RPMI8226 (cell line): ENCODE measurements at regions not wholly inside any gene's neighbourhood (a gene's known extent, or its start where the extent isn't known, plus 50 kb on each side); places are given as distances from the start of the nearest gene placed in this dataset.
"Not testable (repeated sequence)": the region's sequence is repeated elsewhere in the genome, so short reads cannot be mapped to it uniquely, and the experiment has no call there.

Experiments
- DNase-seq: peaks from one replicate; pipeline ENCODE4 v3.0.0-alpha.2; 2015

DNA sequence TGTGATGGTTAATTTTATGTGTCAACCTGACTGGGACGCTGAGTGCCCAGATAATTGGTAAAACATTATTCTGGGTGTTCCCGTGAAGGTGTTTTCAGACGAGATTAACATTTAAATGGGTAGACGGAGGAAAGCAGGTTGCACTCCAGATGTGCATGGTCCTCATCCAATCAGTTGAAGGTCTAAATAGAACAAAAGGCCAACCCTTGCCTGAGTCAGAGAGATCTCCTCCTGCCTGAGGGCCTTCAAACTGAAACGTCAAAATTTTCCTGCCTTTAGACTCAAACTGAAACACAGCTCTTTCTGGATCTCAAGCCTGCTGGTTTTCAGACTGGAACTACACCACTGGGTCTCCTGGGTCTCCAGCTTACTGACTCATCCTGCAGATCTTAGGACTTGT is 73.5 kb downstream of the NPIPA8 start:
- not testable (repeated sequence) for DNase-seq

DNA sequence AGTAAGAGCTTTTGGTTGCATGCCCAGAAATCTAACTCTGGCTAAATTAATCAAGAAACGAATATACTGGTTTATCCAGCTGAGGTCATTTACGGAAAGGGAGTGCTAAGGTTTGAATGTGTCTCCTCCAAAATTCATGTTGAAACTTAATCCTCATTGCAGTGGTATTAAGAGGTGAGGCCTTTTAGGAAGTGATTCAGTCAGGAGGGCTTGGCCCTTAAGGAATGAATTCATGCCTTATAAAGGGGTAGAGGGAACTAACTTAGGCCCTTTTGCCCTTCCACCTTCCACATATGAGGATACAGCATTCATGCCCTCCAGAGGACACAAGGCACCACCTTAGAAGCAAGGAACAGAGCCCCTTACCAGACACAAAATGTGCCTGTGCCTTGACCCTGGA is 74.7 kb downstream of the NPIPA8 start:
- not testable (repeated sequence) for DNase-seq

DNA sequence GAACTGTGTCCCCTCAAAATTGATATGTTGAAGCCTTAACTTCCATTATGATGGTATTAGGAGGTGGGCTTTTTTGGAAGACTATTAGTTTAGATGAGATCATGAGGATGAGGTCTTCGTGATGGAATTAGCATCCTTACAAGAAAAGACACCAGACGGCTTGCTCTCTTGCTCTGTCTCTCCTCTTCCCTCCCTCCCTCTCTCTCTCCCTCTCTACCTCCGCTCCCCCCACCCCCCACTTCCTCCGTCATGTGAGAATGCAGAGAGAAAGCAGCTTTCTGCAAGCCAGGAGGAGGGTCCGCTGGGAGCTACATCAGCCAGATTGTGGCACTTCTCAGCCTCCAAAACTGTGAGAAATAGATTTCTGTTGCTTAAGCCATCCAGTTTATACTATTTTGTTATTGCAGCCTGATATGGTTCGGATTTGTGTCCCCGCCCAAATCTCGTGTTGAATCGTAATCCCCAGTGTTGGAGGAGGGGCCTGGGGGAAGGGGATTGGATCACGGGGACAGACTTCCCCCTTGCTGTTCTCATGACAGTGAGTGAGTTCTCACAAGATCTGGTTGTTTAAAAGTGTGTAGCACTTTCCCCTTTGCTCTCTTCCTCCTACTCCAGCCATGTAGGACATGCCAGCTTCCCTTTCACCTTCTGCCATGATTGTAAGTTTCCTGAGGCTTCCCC is 76.9 kb downstream of the NPIPA8 start:
- DNase-seq, result not testable (repeated sequence)

DNA sequence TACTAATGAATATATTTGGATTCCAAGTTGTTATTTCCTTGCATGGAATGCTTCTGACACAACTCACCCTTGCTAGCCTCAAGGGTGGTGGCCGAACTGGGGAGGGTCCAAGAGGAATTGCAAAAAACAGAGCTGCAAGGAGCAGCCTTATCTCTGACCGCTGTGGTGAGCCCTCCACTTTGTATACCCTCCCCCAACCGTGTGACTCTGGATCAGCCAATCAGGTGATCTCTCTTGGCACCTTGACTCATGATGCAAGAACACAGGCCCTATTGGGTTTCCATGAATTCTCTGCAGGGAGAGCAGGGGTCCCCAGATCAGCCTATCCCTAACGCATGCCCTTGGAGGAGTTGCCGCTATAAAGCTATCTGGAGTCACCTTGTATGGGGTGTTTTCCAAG is 83.6 kb downstream of the NPIPA8 start:
- not testable (repeated sequence) for DNase-seq

DNA sequence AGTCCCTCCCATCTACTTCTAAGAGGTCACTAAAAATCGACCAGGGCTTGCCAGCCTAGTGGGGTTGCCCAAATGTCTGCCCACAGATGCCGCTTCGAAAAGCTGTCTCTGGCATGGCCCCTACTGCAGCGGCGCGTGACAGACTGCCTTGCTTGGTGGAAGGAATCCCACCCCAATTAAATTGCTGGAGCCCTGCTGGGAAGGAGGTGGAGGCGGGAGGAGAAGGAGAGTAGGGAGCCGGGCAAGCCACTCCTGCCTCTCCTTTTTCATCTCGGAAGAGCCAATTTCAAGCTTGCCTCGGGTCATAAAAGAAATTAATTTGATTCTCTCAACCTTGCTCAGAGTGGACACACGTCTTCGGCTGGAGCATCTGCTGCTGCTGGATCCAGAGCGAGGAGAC is 106.0 kb downstream of the NPIPA8 start:
- not testable (repeated sequence) for DNase-seq

DNA sequence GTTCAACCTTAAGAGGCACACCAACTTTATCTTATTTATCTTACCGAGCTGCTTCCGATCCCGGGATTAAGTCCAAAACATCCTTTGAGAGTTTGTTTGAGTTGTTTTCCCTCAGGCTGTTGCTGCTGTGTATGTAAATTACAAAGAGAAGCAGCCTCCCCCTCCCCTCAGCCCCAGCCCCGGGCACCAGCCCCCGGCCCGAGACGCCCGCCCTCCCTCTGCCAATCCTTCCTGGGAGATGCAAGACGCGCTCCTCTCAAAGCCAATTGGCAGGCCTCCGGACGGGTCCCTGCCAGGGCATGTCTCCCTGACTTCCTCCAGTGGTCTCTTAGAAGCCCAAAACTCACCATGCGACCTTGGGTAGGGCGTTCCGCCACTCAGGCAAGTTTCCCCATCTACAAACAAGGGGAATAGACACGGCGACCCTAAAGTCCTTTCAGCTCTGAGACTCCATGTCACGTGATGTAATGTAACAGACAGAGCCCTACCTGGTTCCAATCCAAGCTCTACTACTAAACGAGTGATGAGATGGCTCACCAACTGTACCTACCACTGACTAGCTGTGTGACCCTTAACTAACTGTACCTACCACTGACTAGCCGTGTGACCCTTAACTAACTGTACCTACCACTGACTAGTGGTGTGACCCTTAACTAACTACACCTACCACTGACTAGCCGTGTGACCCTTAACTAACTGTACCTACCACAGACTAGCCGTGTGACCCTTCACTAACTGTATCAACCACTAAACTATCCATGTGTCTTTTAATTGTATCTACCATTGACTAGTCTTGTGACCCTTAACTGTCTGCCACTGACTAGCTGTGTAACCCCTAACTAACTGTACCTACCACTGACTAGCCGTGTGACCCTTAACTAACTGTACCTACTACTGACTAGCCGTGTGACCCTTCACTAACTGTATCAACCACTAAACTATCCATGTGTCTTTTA is 114.2 kb downstream of the NPIPA8 start:
- not testable (repeated sequence) for DNase-seq

DNA sequence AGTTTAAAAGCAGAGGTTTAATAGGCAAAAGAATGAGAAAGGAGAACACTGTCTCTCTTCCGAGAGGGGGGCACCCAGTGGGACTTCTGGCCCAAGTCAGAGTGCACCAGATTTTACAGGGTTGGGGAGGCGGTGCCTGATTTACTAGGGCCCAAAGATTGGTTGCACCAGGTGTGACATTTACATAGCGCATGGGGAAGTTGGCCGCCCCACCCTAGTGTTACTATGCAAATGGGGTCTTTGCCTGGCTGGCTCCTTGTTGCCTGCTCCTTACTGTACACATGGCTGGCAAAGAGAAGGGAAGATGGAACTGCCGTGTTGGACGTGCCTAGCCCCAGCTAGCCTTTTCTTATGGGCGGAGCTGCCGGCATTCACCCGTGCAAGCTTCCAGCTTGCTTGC is 118.8 kb downstream of the NPIPA8 start:
- DNase-seq, result not testable (repeated sequence)

DNA sequence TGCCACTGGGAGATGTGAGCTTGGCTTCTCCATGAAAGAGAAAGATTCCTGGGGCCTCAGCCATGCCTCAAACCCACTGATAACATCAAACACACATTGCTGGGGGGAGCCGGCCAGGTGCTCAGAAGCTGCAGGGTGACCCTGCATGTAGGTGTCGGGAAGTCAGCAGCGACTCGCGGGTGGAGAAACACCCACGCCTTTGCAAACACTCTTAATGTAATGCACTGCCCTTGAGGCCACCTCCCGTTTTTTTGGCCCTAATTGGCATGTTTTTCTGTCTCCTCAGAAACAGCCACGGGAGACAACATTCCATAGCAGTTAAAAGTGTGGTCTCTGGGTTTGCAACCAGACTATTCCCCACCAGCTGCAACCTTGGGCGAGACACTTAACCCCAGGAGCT is 119.7 kb downstream of the NPIPA8 start:
- not testable (repeated sequence) for DNase-seq

DNA sequence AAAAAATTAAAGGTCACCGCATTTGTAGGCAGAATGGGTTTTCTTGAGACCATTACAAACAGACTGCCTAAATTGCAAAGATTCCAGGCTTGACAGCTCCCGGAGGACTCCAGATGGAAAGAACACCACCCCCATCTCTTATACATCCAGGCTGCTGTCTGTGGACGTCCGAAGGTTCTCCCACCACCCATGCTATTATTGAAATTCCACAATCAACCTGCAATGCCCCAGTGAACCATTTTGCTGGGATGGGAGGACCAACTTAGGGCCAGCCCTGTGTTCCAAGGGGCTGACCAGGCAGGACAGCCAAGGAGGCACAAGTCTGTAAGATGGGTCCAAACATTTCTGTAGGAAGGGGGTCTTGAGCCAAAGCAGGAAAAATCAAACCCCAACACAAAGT is 122.7 kb downstream of the NPIPA8 start:
- not testable (repeated sequence) for DNase-seq

DNA sequence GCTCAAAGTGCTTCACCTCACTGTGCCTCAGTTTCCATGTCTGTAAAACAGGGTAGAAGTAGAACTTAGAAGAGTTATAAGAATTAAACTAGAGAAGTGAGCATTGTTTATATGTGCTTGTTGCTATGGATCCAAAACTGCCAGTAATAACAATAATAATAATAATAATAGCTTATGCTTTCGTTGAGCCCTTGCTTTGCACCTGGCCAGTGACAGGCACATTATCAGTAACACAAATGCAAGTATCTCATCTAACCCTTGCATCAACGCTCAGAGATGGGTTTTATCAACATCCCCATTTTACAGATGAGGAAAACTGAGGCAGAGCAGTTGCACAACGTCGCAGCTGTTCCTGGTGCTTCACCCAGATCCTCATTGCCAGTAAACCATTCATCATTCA is 125.0 kb downstream of the NPIPA8 start:
- DNase-seq, result not testable (repeated sequence)

DNA sequence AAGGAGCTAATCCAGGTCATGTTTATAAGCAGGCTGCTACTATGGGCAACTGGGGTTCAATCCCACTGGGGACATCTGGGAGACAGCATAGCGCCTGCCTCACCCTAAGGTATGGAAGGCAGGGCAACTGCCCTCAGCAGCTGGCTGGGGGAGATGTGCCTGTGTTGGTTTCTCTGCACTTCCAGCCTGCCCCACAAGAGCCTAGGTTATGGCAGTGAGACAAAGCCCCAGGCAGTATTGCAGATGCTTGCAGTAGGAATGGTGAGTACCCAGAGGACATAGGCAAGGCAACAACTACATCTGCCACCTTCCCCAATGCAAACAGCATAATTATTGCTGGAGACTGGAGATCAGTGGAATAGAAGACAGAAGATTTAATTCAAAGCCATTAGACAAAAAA is 131.8 kb downstream of the NPIPA8 start:
- DNase-seq, result not testable (repeated sequence)

DNA sequence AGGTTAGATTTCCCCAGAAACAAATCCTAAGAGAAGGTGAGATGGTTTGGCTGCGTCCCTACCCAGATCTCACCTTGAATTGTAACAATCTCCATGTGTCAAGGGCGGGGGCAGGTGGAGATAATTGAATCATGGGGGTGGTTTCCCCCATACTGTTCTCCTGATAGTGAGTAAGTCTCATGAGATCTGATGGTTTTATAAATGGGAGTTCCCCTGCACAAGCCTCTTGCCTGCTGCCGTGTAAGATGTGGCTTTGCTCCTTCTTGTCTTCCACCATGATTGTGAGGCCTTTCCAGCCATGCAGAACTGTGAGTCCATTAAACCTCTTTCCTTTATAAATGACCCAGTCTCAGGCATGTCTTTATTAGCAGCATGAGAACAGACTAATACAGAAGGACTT is 132.2 kb downstream of the NPIPA8 start:
- DNase-seq, result not testable (repeated sequence)

DNA sequence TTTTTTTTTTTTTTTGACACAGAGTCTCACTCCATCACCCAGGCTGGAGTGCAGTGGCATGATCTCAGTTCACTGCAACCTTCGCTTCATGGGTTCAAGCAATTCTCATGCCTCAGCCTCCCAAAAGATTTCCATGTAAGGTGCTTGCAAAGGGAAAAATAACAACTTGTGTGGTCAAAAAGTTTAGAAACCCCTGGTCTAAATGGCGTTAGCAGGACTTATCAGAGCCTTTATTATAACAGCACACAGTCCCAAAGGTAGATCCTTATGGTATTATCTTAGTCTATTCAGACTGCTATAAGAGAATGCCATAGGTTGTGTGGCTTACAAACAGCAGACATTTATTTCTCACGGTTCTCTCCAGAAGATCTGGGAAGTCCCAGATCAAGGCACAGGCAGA is 135.0 kb downstream of the NPIPA8 start:
- not testable (repeated sequence) for DNase-seq

DNA sequence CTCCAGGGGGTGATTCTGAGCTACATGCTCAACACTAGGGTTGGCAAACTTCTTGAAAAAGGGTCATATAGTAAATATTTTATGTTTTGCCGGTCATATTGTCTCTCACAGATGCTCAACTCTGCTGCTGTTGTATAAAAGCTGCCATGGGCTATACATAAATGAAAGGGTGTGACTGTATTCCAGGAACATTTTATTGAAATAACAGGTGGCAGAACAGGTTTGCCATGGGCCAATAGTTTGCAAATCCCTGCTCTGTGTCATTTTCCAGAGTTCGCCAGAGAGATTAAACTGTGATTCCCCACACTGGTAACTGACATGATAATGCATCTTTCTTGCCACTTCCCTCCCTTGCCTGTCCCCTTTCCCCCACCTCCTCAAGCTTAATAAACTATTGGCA is 144.1 kb downstream of the NPIPA8 start:
- not testable (repeated sequence) for DNase-seq

DNA sequence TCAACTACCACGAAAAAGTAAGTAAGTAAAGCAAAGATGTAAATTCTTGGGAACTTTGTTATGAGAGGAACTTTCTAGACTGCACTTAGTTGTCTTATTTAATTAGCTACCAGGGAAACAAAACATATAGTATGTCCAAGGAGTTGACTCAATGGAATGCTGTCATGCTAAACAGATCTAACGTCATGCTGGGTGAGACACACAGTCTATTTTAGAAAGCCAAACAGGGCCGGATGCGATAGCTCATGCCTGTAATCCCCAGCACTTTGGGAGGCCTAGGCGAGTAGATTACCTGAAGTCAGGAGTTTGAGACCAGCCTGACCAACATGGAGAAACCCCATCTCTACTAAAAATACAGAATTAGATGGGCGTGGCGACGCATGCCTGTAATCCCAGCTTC is 146.4 kb downstream of the NPIPA8 start:
- not testable (repeated sequence) for DNase-seq

DNA sequence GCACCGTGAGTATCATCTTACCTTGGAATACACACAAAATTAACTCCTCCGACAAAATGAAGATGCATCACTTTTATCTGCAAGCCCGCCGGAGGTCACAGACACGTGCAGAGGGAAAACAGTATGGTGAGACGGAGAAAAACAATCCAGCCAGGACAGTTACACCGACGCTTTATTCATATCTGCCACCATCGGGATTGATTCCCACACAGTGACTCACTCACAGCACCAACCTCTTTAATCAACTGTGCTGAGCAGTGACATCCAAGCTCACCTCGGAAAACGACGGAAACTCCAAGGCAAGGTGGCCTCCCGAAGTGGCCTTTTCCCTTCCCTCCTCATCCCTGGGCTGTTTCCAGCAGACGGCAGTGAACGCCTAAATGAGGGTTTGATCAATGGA is 151.8 kb downstream of the NPIPA8 start:
- not testable (repeated sequence) for DNase-seq

DNA sequence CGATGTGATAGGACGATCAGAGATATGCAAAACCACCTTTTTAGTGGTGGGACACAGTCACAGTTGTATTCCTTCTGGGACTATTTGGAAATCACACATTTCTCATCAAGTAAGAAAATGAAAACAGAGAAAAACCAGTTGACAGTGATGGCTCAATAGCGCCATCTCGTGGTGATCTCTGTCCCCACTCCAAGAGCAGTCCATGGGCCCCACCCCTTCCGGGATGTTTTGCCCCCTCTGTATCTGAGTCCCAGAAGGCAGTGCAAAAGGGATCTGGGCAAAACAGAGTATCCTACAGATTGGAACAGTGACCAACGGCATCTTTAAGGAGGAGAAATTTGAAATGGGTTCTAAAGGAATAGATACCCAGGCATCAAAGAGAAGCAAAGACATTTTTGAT is 155.5 kb downstream of the NPIPA8 start:
- DNase-seq, result not testable (repeated sequence)

DNA sequence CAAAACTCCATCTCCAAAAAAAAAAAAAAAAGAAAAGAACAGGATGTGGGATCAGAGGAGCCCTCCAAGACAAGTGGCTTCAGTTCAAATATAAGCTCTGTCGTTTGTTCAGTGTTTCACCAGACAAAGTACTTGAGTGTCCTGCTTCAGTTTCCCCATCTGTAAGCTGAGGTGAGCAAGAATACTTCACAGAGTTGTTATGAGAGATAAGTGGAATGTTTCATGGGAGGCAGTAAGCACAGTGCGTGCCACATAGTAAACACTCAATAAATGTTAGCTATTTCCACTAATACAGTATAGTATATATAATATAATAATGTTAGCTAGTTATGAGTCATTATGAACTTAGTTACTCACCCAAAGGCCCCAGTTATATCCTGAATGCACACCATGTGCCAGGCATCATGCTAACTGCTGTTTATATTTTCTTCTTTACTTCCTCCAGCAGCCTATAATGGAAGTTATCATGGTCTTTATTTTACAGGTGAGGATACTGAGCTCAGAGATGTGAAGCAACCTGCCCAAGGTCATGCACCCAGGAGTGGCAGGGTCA is 162.5 kb downstream of the NPIPA8 start:
- DNase-seq, result not testable (repeated sequence)

DNA sequence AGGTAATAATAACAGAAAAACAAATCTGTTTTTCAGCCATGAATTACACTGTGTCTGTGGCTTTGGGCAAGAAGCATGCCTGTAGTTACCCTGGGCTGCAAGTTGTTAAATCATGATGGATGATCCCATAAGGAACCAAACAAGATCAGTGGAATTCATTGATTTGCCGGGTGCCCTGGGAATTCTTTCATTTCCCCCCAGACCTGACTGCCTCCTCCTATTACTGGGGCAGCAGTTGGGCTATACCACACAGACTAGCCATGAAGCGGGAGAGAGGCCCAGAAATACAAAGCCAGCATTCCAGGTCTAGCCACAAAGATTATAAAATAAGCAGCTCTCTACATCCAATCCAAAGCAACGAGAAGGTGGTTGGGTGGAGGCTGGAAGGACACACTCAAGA is 174.2 kb downstream of the NPIPA8 start:
- not testable (repeated sequence) for DNase-seq

DNA sequence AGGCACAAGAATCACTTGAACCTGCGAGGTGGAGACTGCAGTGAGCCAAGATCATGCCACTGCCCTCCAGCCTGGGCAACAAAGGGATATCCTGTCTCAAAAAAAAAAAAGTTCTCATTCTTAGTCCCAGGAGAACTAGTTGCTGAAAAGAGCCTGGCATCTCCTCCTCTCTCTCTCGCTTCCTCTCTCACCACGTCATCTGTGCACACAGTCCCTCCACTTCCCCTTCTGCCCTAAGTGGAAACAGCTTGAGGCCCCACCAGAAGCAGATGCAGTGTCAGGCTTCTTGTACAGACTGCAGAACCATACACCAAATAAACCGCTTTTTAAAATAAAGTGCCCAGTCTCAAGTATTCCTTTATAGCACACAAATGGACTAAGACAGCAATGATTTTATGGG is 175.3 kb downstream of the NPIPA8 start:
- DNase-seq, result not testable (repeated sequence)

DNA sequence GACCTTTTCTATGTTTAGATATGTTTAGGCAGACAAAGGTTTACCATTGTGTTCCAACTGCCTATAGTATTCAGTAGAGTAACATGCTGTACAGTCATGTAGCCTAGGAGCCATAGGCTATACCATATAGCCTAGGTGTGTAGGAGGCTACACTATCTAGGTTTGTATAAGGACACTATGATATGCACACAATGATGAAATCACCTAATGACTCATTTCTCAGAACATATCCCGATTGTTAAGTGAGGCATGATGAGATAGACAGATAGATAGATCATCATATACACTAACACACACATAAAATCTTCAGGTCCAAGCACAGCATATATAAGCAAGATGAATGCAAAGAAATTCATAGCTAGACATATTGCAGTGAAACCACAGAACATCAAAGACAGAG is 177.4 kb downstream of the NPIPA8 start:
- DNase-seq, result not testable (repeated sequence)

DNA sequence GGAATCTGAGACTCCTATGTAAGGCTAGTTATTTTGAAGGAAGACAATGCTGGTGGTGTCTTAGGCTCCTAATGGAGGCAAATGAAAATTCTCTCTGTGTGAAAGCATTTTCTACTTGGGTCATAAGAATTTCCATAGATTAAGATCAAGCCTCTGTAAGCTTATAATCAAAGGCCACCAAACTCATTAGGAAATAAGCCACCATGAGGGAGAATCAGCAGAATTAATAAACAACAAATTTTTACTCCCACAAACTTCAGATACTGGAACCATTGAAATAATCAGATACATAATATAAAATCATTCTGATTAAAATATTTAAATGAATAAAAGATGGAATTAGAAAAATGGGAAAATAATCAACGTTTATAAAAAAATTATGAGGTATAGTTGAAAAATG is 178.7 kb downstream of the NPIPA8 start:
- not testable (repeated sequence) for DNase-seq

DNA sequence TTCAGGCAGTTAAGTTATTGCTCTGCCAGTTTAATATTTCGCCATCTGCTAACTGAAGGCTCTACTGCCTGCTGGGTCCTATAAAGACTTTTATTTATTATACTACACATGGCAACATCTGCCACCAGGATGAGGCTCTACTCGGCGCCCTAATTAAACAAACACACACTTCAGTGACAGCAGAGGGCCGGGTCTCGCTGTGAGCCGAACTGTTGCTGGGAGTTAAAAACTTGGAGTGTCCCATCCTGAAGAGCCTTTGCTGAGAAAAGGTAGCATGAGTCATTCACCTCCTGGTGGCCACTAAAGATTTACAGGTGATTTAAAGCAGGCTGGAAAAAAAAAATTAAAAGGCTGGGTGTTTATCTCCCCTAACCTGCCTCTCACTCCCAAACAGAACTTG is 183.7 kb downstream of the NPIPA8 start:
- DNase-seq, result not testable (repeated sequence)

DNA sequence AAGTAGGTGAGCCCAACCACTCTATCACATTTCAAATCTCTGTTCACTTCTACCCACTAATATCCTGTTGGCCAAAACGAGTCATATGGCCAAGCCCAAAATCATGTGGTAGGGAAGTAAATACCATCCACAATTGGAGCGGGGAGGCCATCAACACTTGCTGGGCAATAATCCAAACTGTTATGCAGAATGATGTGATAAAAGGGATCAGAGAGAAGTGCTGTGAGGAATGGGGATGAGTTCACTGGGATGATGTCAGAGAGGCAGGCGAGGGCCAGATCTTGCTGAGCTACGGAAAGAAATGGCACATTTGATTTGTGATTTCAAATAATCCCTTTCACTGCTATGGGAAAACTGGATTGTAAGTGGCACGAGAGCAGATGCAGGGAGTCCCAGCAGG is 188.4 kb downstream of the NPIPA8 start:
- not testable (repeated sequence) for DNase-seq
